Endothelial cell of umbilical vein (primary cell): ENCODE measurements at regions not wholly inside any gene's neighbourhood (a gene's known extent, or its start where the extent isn't known, plus 50 kb on each side); places are given as distances from the start of the nearest gene placed in this dataset.

Experiments used
- CTCF ChIP-seq, 2 donors: IDR thresholded peaks; 1 replicate in 1 of 2; 2 replicates in 1 of 2; pipeline ENCODE4 v1.5.1; 2011; ENCODE audit warnings: low read length in 2 of 2, mild to moderate bottlenecking in 2 of 2, moderate library complexity in 2 of 2, control low read depth in 1 of 2, inconsistent platforms in 1 of 2, low read depth in 1 of 2; ENCODE audit not compliant: insufficient read depth in 1 of 2; ENCODE audit errors: extremely low read depth in 1 of 2
- EZH2 ChIP-seq: IDR thresholded peaks from 2 replicates; pipeline ENCODE4 v1.6.1; 2012; ENCODE audit warnings: borderline replicate concordance, low read depth, mild to moderate bottlenecking, moderate library complexity, low read length, inconsistent platforms; ENCODE audit not compliant: severe bottlenecking
- FOS ChIP-seq: IDR thresholded peaks from 2 replicates; pipeline ENCODE4 v1.6.1; 2011; ENCODE audit warnings: mild to moderate bottlenecking, low read length, moderate library complexity, borderline replicate concordance; ENCODE audit not compliant: insufficient read depth
- GATA2 ChIP-seq: IDR thresholded peaks from 2 replicates; pipeline ENCODE4 v1.7.0; 2011; ENCODE audit warnings: low read depth, mild to moderate bottlenecking, moderate library complexity, mixed read lengths, low read length; ENCODE audit not compliant: insufficient read length, insufficient read depth
- JUN ChIP-seq: IDR thresholded peaks from 2 replicates; pipeline ENCODE4 v1.6.1; 2011; ENCODE audit warnings: borderline replicate concordance, low read depth; ENCODE audit not compliant: insufficient read length, insufficient read depth
- POLR2A ChIP-seq: IDR thresholded peaks from 2 replicates; pipeline ENCODE4 v1.6.1; 2012; ENCODE audit warnings: low read depth, mild to moderate bottlenecking, control low read depth, low read length
- TF ChIP-seq, protein P1 (sequence below): IDR thresholded peaks from 2 replicates; pipeline ENCODE4 v1.6.1; 2011; ENCODE audit not compliant: insufficient read depth, insufficient read length

DNA sequence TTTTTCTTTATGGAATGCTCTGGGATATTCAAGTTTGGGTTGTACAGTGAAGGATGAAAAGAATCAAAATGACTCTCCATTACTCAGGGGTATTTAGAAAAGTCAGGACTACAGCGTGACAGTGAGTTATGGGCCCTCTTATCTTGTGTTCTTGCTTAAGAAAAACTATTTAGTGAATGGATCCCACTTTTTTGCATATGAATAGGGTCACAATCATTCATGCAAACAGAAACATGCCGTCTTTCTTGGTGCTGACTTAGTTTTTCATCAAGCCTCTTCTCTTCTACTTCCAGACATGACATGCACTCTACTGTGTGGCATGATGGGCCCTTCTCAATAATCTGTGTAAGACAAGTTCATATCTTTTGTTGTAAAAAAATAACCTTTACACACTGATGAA, 488.4 kb upstream of the MMS22L start:
- TF ChIP-seq CTCF (IDR thresholded peaks at IDR 0.05; ENCODE audit: extremely low read depth in 1 of 2, insufficient read depth in 1 of 2, low read depth in 1 of 2, low read length in 2 of 2) (no peak), EZH2 (no peak), FOS (no peak), POLR2A (no peak), GATA2 (no peak), JUN (no peak)
- TF ChIP-seq, protein P1, sequence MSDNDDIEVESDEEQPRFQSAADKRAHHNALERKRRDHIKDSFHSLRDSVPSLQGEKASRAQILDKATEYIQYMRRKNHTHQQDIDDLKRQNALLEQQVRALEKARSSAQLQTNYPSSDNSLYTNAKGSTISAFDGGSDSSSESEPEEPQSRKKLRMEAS = no peak
